ENCODE measurements at regions not wholly inside any gene's neighbourhood (a gene's known extent, or its start where the extent isn't known, plus 50 kb on each side); places are given as distances from the start of the nearest gene placed in this dataset.

DNA sequence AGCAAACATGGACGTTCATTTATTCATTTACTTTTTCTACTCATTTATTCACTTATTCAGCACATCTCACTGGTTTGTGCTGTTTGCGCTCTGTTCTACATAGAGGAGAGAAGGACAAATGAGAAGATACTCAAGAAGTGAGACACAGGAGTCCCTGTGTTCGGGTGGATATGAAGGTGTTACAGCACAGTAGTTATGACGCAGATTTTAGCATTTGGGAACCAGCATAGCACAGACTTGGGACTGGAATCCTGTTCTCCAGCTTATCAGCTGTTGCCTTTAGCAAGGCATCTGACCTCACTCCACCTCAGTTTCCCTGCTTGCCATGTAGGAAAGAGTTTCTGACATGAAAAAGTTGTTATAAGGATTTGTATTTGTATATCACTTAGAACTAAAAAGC, 430.1 kb downstream of the MAFB start:
- Histone ChIP-seq H3K4me3 (no peak overlapping the region), H3K27ac (no peak overlapping the region)
- TF ChIP-seq, protein P1, sequence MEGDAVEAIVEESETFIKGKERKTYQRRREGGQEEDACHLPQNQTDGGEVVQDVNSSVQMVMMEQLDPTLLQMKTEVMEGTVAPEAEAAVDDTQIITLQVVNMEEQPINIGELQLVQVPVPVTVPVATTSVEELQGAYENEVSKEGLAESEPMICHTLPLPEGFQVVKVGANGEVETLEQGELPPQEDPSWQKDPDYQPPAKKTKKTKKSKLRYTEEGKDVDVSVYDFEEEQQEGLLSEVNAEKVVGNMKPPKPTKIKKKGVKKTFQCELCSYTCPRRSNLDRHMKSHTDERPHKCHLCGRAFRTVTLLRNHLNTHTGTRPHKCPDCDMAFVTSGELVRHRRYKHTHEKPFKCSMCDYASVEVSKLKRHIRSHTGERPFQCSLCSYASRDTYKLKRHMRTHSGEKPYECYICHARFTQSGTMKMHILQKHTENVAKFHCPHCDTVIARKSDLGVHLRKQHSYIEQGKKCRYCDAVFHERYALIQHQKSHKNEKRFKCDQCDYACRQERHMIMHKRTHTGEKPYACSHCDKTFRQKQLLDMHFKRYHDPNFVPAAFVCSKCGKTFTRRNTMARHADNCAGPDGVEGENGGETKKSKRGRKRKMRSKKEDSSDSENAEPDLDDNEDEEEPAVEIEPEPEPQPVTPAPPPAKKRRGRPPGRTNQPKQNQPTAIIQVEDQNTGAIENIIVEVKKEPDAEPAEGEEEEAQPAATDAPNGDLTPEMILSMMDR (IDR thresholded peaks at IDR 0.05) = no peak
- no peak for DNase-seq (ENCODE audit: low spot score)

GRCh38 chr20:40257763-40258162, 431.3 kb downstream of the MAFB start:
- TF ChIP-seq, protein P1 (IDR thresholded peaks at IDR 0.05) = no peak
- no peak for DNase-seq (ENCODE audit: low spot score)
- H3K4me3 ChIP-seq = no peak overlapping the region
- no peak overlapping the region for H3K27ac ChIP-seq

DNA sequence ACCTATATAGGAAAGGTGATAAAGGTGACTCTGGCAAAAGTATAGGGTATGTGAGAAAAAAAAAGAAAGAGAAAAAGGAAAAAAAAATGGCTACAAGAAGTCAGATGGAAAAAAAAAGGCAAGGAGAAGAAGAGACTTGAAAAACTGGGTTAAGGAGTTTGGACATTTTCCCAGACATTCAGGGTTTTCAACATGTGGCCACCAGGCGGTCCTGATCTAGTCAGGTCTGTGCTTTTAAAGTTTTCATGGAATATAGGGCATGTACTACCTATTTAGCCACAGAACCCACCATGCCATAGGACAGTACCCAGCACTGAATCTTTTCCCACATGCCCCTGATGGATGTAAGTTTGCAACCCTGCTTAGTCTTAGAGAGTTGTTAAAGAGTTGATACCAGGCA, 433.7 kb downstream of the MAFB start:
- no peak overlapping the region for H3K27ac ChIP-seq
- TF ChIP-seq, protein P1 (IDR thresholded peaks at IDR 0.05) = no peak
- H3K4me3 ChIP-seq = no peak overlapping the region
- DNase-seq (ENCODE audit: low spot score) = no peak

DNA sequence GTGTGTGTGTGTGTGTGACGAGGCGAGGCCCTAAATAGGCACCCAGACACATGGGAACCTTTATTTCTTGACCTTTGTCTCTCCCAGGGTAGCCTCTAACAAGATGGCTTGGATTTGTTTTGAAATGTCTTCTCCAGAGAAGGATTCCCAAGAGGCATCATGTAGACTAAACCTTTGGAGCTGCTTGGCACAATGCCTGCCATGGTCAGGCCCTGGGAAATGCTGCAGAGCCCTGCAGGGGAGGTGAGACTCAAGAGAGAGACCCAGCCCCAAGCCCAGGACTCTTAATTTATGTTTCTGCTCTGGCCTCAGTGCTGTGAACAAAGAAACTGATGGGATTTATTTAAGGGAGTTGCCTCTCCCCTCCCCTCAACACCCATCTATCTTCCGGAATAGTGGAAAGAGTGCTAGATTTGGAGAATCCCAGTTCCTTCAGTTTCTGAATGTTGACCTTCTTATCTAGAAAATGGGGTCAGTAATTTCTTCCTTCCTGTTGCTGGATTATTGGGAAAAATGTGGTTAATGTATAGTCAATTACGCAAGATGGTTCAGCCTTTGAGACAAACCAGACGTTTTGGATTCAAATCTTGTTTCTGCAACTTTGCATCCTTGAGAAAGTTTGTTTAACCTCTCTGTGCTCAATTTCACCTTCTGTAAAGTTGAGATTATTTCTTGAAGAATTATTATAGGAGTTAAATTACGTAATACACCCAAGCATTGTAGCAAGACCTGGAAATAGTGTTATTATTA, 434.8 kb downstream of the MAFB start:
- no peak for DNase-seq (ENCODE audit: low spot score)
- no peak overlapping the region for H3K4me3 ChIP-seq
- no peak overlapping the region for H3K27ac ChIP-seq
- TF ChIP-seq, protein P1 (IDR thresholded peaks at IDR 0.05) = no peak

DNA sequence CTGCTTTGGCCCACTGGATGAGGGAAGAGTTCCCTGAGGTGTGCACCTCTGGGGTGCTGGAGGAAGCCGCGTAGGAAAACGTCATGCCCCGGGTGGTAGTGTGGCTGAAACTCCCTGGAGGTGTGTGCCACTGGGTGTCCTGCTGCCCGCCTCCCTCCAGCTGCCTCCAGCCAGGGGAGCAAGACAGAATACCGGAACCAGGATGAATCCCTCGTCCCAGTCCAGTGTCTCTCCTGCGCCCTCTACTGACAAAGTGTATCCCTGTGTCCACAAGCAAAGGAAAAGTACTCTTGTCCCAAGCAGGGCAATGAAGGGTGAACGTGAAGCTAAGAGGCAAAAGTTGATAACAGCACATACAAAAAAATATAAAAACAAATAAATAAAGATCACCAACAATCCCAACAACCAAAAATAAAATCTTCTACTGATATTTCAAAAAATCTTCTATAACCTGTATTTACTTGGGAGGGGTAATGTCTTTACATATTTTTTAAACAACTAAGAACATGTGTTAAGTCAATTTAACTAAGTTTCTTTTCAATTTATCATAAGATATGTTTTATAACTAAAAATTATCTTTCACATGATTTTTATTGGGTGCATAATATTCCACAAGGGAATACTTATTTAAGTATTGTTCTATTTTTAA, 437.6 kb downstream of the MAFB start:
- H3K4me3 ChIP-seq = no peak overlapping the region
- no peak overlapping the region for H3K27ac ChIP-seq
- no peak for DNase-seq (ENCODE audit: low spot score)
- TF ChIP-seq, protein P1 (IDR thresholded peaks at IDR 0.05) = no peak

DNA sequence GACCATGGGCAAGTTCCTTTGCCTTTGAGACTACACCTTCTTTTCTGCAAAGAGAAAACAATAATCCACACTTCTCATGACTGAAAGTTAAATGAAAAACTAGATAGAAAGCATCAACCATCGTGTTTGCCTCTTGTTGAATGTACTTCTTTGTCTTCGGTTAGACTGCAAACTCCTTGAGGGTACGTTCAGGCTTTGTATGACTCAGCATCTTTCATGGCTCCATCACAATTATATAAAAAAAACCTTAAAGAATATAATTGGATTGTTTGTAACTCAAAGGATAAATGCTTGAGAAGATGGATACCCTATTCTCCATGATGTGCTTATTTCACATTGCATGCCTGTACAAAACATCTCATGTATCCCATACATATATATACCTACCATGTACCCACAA, 439.2 kb downstream of the MAFB start:
- DNase-seq (ENCODE audit: low spot score) = no peak
- TF ChIP-seq, protein P1 (IDR thresholded peaks at IDR 0.05) = no peak
- Histone ChIP-seq H3K4me3 (no peak overlapping the region), H3K27ac (no peak overlapping the region)

GRCh38 chr20:40245829-40246228, 443.2 kb downstream of the MAFB start:
- no peak overlapping the region for H3K4me3 ChIP-seq
- no peak for DNase-seq (ENCODE audit: low spot score)
- TF ChIP-seq, protein P1 (IDR thresholded peaks at IDR 0.05) = no peak
- H3K27ac ChIP-seq = no peak overlapping the region

Measured in coronary artery (tissue), 2 donors.